H1 (cell line): ENCODE measurements at regions not wholly inside any gene's neighbourhood (a gene's known extent, or its start where the extent isn't known, plus 50 kb on each side); places are given as distances from the start of the nearest gene placed in this dataset.

Experiments used
- CTCF ChIA-PET: fragments of 300-600 bp; sonication (Branson Sonifier 250); formaldehyde crosslinking; loops from one replicate; lab custom pipeline; 2021; ENCODE audit not compliant: partially characterized antibody; lab: Charles Lee
- POLR2A ChIA-PET: fragments of 300-600 bp; sonication (Branson Sonifier 250); formaldehyde crosslinking; loops from one replicate; lab custom pipeline; 2021; ENCODE audit warnings: inconsistent platforms; ENCODE audit not compliant: partially characterized antibody; lab: Charles Lee
- DNase-seq, 2 experiments: peaks; one replicate each; pipeline versions ENCODE4 v3.0.0 to v3.0.0-alpha.2; 2010 to 2022; ENCODE audit warnings: low spot score in 2 of 2, low read depth in 1 of 2, mixed read lengths in 1 of 2
- FAIRE-seq: peaks from 2 replicates; lab custom pipeline; 2011; peaks lifted over from hg19 to GRCh38; lab: Jason Lieb, UNC
- H2AFZ ChIP-seq: 2 replicates; pipeline ENCODE4 v1.8.1; 2012; ENCODE audit warnings: low read length, inconsistent platforms
- H2AK5ac ChIP-seq: 2 replicates; pipeline ENCODE4 v1.6.1; 2013; ENCODE audit warnings: low read depth, low read length
- H2BK120ac ChIP-seq: replicated peaks from 2 replicates; pipeline ENCODE3; 2013; ENCODE audit warnings: low read depth, low read length, inconsistent platforms
- H2BK12ac ChIP-seq: 2 replicates; pipeline ENCODE4 v1.6.1; 2013; ENCODE audit warnings: low read depth, low read length
- H2BK15ac ChIP-seq: 2 replicates; pipeline ENCODE4 v1.6.1; 2013; ENCODE audit warnings: low read length
- H2BK20ac ChIP-seq: 2 replicates; pipeline ENCODE4 v1.6.1; 2013; ENCODE audit warnings: low read length
- H2BK5ac ChIP-seq: 2 replicates; pipeline ENCODE4 v1.6.1; 2013; ENCODE audit warnings: low read depth, low read length
- H3K14ac ChIP-seq: 2 replicates; pipeline ENCODE4 v1.6.1; 2013; ENCODE audit warnings: inconsistent platforms; ENCODE audit not compliant: insufficient read length
- H3K18ac ChIP-seq: 2 replicates; pipeline ENCODE4 v1.6.1; 2013; ENCODE audit warnings: low read length; ENCODE audit errors: extremely low read depth
- H3K23ac ChIP-seq: 2 replicates; pipeline ENCODE4 v1.6.1; 2013; ENCODE audit warnings: inconsistent platforms; ENCODE audit not compliant: insufficient read length
- H3K23me2 ChIP-seq: 2 replicates; pipeline ENCODE4 v1.6.1; 2013; ENCODE audit warnings: low read depth, low read length
- H3K27ac ChIP-seq: 2 replicates; pipeline ENCODE4 v1.6.1; 2011; ENCODE audit warnings: low read depth, low read length, inconsistent platforms
- H3K27me3 ChIP-seq, 4 experiments: replicated peaks in 1 of 4; 1 replicate in 1 of 4; 2 replicates in 3 of 4; pipeline versions ENCODE4 v1.6.1 to v1.8.1; 2011 to 2013; ENCODE audit warnings: low read length in 3 of 4, mild to moderate bottlenecking in 3 of 4, inconsistent platforms in 2 of 4, mixed read lengths in 2 of 4, moderate library complexity in 1 of 4; ENCODE audit not compliant: control insufficient read depth in 3 of 4, insufficient read depth in 3 of 4; ENCODE audit errors: extremely low read depth in 1 of 4
- H3K36me3 ChIP-seq, 4 experiments: 2 replicates each; pipeline versions ENCODE4 v1.6.1 to v1.8.1; 2011 to 2013; ENCODE audit warnings: mild to moderate bottlenecking in 4 of 4, low read length in 3 of 4, moderate library complexity in 2 of 4, control low read depth in 1 of 4, inconsistent platforms in 1 of 4; ENCODE audit not compliant: insufficient read depth in 4 of 4, control insufficient read depth in 2 of 4
- H3K4ac ChIP-seq: replicated peaks from 2 replicates; pipeline ENCODE3; 2013; ENCODE audit warnings: low read length, low read depth, mixed read lengths, inconsistent platforms; ENCODE audit not compliant: insufficient read length
- H3K4me1 ChIP-seq, 4 experiments: replicated peaks in 1 of 4; 1 replicate in 1 of 4; 2 replicates in 3 of 4; pipeline versions ENCODE4 v1.6.1 to v1.8.1; 2011 to 2013; ENCODE audit warnings: low read length in 3 of 4, inconsistent platforms in 2 of 4, mixed read lengths in 1 of 4; ENCODE audit not compliant: insufficient read depth in 4 of 4, control insufficient read depth in 3 of 4
- H3K4me2 ChIP-seq, 2 experiments: 2 replicates each; pipeline versions ENCODE4 v1.6.1 to v1.8.1; 2011 to 2013; ENCODE audit warnings: low read depth in 2 of 2, low read length in 2 of 2, control low read depth in 1 of 2, inconsistent platforms in 1 of 2, mild to moderate bottlenecking in 1 of 2; ENCODE audit not compliant: insufficient read depth in 1 of 2
- H3K4me3 ChIP-seq, 4 experiments: fragments of 200-600, 300-600 bp in 1 of 4; sonication (generic), shearing (Covaris generic), sonication (Bioruptor Twin) in 1 of 4; 2 replicates each; pipeline versions ENCODE4 v1.5.1 to v1.8.1; 2011 to 2016; ENCODE audit warnings: low read length in 4 of 4, low read depth in 3 of 4, control low read depth in 2 of 4, inconsistent platforms in 2 of 4, mild to moderate bottlenecking in 2 of 4, mixed read lengths in 1 of 4, moderate library complexity in 1 of 4; ENCODE audit not compliant: insufficient read depth in 2 of 4; ENCODE audit errors: extremely low read depth in 1 of 4
- H3K56ac ChIP-seq: replicated peaks from 2 replicates; pipeline ENCODE3; 2013; ENCODE audit warnings: low read depth, mild to moderate bottlenecking, mixed read lengths, low read length, inconsistent platforms; ENCODE audit not compliant: insufficient read length
- H3K79me1 ChIP-seq: 2 replicates; pipeline ENCODE4 v1.6.1; 2013; ENCODE audit warnings: low read depth, low read length, control low read depth
- H3K79me2 ChIP-seq, 2 experiments: 2 replicates each; pipeline versions ENCODE4 v1.6.1 to v1.8.1; 2012 to 2013; ENCODE audit warnings: low read length in 2 of 2, mild to moderate bottlenecking in 2 of 2, inconsistent platforms in 1 of 2; ENCODE audit not compliant: insufficient read depth in 2 of 2, control insufficient read depth in 1 of 2
- H3K9ac ChIP-seq, 4 experiments: replicated peaks in 1 of 4; 1 replicate in 1 of 4; 2 replicates in 3 of 4; pipeline versions ENCODE4 v1.6.1 to v1.8.1; 2011 to 2013; ENCODE audit warnings: low read depth in 3 of 4, low read length in 3 of 4, control low read depth in 2 of 4, mild to moderate bottlenecking in 2 of 4, moderate library complexity in 2 of 4, inconsistent platforms in 1 of 4; ENCODE audit errors: extremely low read depth in 1 of 4
- H3K9me3 ChIP-seq, 2 experiments: 2 replicates each; pipeline versions ENCODE4 v1.6.1 to v1.8.1; 2012 to 2013; ENCODE audit warnings: mild to moderate bottlenecking in 2 of 2, moderate library complexity in 2 of 2, control low read depth in 1 of 2, inconsistent platforms in 1 of 2, low read depth in 1 of 2, low read length in 1 of 2, mixed read lengths in 1 of 2; ENCODE audit not compliant: insufficient read depth in 2 of 2
- H4K20me1 ChIP-seq, 2 experiments: replicated peaks in 1 of 2; 2 replicates each; pipeline versions ENCODE3 to v1.8.1; 2011 to 2013; ENCODE audit warnings: inconsistent platforms in 2 of 2, low read length in 2 of 2, mild to moderate bottlenecking in 1 of 2; ENCODE audit not compliant: insufficient read depth in 2 of 2, control insufficient read depth in 1 of 2
- H4K5ac ChIP-seq: 2 replicates; pipeline ENCODE4 v1.6.1; 2013; ENCODE audit warnings: low read length, low read depth, mixed read lengths, inconsistent platforms; ENCODE audit not compliant: insufficient read length
- H4K8ac ChIP-seq: 2 replicates; pipeline ENCODE4 v1.8.0; 2013; ENCODE audit warnings: mild to moderate bottlenecking, moderate library complexity, low read length, inconsistent platforms; ENCODE audit not compliant: insufficient read depth; ENCODE audit errors: extremely low read depth
- H4K91ac ChIP-seq: replicated peaks from 2 replicates; pipeline ENCODE3; 2013; ENCODE audit warnings: low read length, mixed read lengths, inconsistent platforms; ENCODE audit not compliant: insufficient read length
- BCL11A ChIP-seq, 2 experiments: IDR thresholded peaks; one replicate each; pipeline ENCODE4 v1.6.1; 2011; ENCODE audit warnings: low read depth in 2 of 2, low read length in 2 of 2, mild to moderate bottlenecking in 2 of 2
- CHD2 ChIP-seq: IDR thresholded peaks from 2 replicates; pipeline ENCODE4 v1.6.1; 2012; ENCODE audit warnings: low read length, improper control_type of control experiment
- CREB1 ChIP-seq: IDR thresholded peaks from 2 replicates; pipeline ENCODE4 v1.6.1; 2012; ENCODE audit warnings: inconsistent platforms
- CTBP2 ChIP-seq: IDR thresholded peaks from 2 replicates; pipeline ENCODE4 v1.7.0; 2011; ENCODE audit warnings: borderline replicate concordance, mild to moderate bottlenecking, moderate library complexity, mixed read lengths, low read length; ENCODE audit not compliant: insufficient read depth, insufficient read length
- HDAC6 ChIP-seq: IDR thresholded peaks from one replicate; pipeline ENCODE4 v1.7.1; 2012; ENCODE audit warnings: low read depth, mild to moderate bottlenecking, inconsistent platforms, low read length, moderate library complexity
- KDM1A ChIP-seq: fragments of 200-600, 300-600 bp; sonication (generic); IDR thresholded peaks from 2 replicates; pipeline ENCODE4 v1.7.1; 2016; ENCODE audit warnings: mild to moderate bottlenecking, low read length, borderline replicate concordance
- KDM5A ChIP-seq: fragments of 200-600 bp; IDR thresholded peaks from 2 replicates; pipeline ENCODE4 v1.7.1; 2012; ENCODE audit warnings: mild to moderate bottlenecking, low read length, inconsistent platforms, mixed read lengths
- NRF1 ChIP-seq: IDR thresholded peaks from 2 replicates; pipeline ENCODE4 v1.6.1; 2011; ENCODE audit warnings: mild to moderate bottlenecking, low read depth, low read length, improper control_type of control experiment
- RBBP5 ChIP-seq: IDR thresholded peaks from 2 replicates; pipeline ENCODE4 v1.7.1; 2012; ENCODE audit warnings: low read depth, mild to moderate bottlenecking, inconsistent platforms, low read length, moderate library complexity, borderline replicate concordance
- SIRT6 ChIP-seq: IDR thresholded peaks from one replicate; pipeline ENCODE4 v1.7.1; 2012; ENCODE audit warnings: low read length, inconsistent platforms
- SP4 ChIP-seq: IDR thresholded peaks from 2 replicates; pipeline ENCODE4 v1.6.1; 2012; ENCODE audit warnings: low read length, inconsistent platforms
- SUZ12 ChIP-seq: fragments of 200-600 bp; sonication (generic); IDR thresholded peaks from 2 replicates; pipeline ENCODE4 v1.6.1; 2012; ENCODE audit warnings: mild to moderate bottlenecking, inconsistent platforms, low read length, moderate library complexity, mixed read lengths
- TAF1 ChIP-seq: IDR thresholded peaks from 2 replicates; pipeline ENCODE4 v1.6.1; 2011; ENCODE audit warnings: mild to moderate bottlenecking, low read depth, low read length
- TAF7 ChIP-seq: optimal IDR thresholded peaks from 2 replicates; pipeline ENCODE3; 2011; ENCODE audit warnings: low read depth, mild to moderate bottlenecking, inconsistent platforms, low read length, moderate library complexity, borderline replicate concordance
- TBP ChIP-seq: IDR thresholded peaks from 2 replicates; pipeline ENCODE4 v1.6.1; 2011; ENCODE audit warnings: low read depth, low read length, improper control_type of control experiment
- WGBS, 2 experiments: shearing (Covaris generic) in 1 of 2; methylation state at CpG; one replicate each; pipeline versions ENCODE4 v1.1.6 to v1.1.7; 2013 to 2015; ENCODE audit warnings: low lambda C conversion rate in 2 of 2, mixed read lengths in 2 of 2, inconsistent platforms in 1 of 2, low coverage in 1 of 2, missing lambda C conversion rate in 1 of 2; ENCODE audit not compliant: insufficient replicate concordance in 2 of 2, insufficient coverage in 1 of 2, insufficient read length in 1 of 2; ENCODE audit errors: extremely low coverage in 1 of 2, missing lambda C conversion rate in 1 of 2; 5-methylcytosine and 5-hydroxymethylcytosine counted together

- no peak overlapping the region for H3K56ac ChIP-seq
- no peak overlapping the region for H3K18ac ChIP-seq
- CTCF ChIA-PET: interaction anchor here (0.8 to 1.2 kb wide), 2 partner anchors 16 to 78 kb away, joined by 3 read pairs; no protein-coding TSS in a partner anchor
- TF ChIP-seq TBP (no peak), NRF1 (no peak), TAF7 (no peak), KDM5A (no peak), RBBP5 (no peak), CTBP2 (no peak), SUZ12 (no peak), CREB1 (no peak), SP4 (no peak), CHD2 (no peak), BCL11A (IDR thresholded peaks at IDR 0.05; ENCODE audit: low read depth in 2 of 2, low read length in 2 of 2) (no peak), HDAC6 (no peak), TAF1 (no peak), KDM1A (no peak), SIRT6 (no peak)
Observed at GRCh38 chr5:175374166-175374875, 69.7 kb downstream of the DRD1 start.

More at GRCh38 chr5:175374166-175374875, 69.7 kb downstream of the DRD1 start:
- H2BK120ac ChIP-seq: no peak overlapping the region
- no peak overlapping the region for H4K8ac ChIP-seq
- no peak overlapping the region for H3K14ac ChIP-seq
- no peak overlapping the region for H2BK15ac ChIP-seq
- no peak for FAIRE-seq
- POLR2A ChIA-PET: no interaction called here
- H3K4me1 ChIP-seq: no peaks in the 10 kb centered on the region
- no peak overlapping the region for H3K4me2 ChIP-seq
- no peaks in the 10 kb centered on the region for H3K23me2 ChIP-seq
- H3K4ac ChIP-seq: no peak overlapping the region
- no peaks in the 10 kb centered on the region for H3K79me1 ChIP-seq
- H2AK5ac ChIP-seq: no peak overlapping the region
- H3K27me3 ChIP-seq: no peaks in the 10 kb centered on the region
- no peaks in the 10 kb centered on the region for H4K20me1 ChIP-seq
- no peak overlapping the region for H4K5ac ChIP-seq
- no peak for DNase-seq
- H3K36me3 ChIP-seq: no peaks in the 10 kb centered on the region
- no peak overlapping the region for H3K4me3 ChIP-seq
- no peak overlapping the region for H2BK12ac ChIP-seq
- no peak overlapping the region for H2BK5ac ChIP-seq
- no peak overlapping the region for H3K23ac ChIP-seq
- no peak overlapping the region for H3K9ac ChIP-seq
- H3K27ac ChIP-seq: no peak overlapping the region
- no peaks in the 10 kb centered on the region for H3K9me3 ChIP-seq
- WGBS, 2 experiments: 98% methylated on average over 2 of the region's 2 CpGs; no CpG with 5 or more reads in 1 of the 2 experiments
- no peak overlapping the region for H2BK20ac ChIP-seq
- no peak overlapping the region for H4K91ac ChIP-seq
- H2AFZ ChIP-seq: no peak overlapping the region
- H3K79me2 ChIP-seq: no peaks in the 10 kb centered on the region
